ENCODE measurements at regions not wholly inside any gene's neighbourhood (a gene's known extent, or its start where the extent isn't known, plus 50 kb on each side); places are given as distances from the start of the nearest gene placed in this dataset.

DNA sequence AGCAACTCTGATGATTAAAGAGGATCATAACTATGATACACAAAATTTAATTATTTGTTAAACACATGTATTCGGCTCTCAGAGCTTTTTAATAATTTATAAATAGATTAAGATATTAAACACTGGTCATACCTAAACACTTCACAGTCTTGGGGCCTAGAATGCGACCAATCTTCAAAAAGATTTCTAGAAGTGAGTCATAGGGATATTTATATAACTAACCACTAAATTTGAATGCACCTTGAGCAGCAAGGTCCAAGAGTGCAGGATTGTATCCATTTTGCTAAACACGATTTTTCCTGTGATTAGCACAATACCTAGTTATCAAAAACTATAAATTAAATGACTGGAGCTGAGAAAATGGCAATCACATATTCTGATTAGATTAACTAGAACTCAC, 709.3 kb downstream of the EPHA7 start:
- TF ChIP-seq POLR2A (IDR thresholded peaks at IDR 0.05; ENCODE audit: extremely low read depth, insufficient read length) = no peak
- TF ChIP-seq, protein P1, sequence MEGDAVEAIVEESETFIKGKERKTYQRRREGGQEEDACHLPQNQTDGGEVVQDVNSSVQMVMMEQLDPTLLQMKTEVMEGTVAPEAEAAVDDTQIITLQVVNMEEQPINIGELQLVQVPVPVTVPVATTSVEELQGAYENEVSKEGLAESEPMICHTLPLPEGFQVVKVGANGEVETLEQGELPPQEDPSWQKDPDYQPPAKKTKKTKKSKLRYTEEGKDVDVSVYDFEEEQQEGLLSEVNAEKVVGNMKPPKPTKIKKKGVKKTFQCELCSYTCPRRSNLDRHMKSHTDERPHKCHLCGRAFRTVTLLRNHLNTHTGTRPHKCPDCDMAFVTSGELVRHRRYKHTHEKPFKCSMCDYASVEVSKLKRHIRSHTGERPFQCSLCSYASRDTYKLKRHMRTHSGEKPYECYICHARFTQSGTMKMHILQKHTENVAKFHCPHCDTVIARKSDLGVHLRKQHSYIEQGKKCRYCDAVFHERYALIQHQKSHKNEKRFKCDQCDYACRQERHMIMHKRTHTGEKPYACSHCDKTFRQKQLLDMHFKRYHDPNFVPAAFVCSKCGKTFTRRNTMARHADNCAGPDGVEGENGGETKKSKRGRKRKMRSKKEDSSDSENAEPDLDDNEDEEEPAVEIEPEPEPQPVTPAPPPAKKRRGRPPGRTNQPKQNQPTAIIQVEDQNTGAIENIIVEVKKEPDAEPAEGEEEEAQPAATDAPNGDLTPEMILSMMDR (IDR thresholded peaks at IDR 0.05; ENCODE audit: low read depth, low read length) = no peak
- TF ChIP-seq, protein P2, sequence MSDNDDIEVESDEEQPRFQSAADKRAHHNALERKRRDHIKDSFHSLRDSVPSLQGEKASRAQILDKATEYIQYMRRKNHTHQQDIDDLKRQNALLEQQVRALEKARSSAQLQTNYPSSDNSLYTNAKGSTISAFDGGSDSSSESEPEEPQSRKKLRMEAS (IDR thresholded peaks at IDR 0.05; ENCODE audit: low read depth, low read length) = no peak
- TF ChIP-seq MYC (IDR thresholded peaks at IDR 0.05; ENCODE audit: low read depth, low read length) = no peak
